ENCODE measurements at regions not wholly inside any gene's neighbourhood (a gene's known extent, or its start where the extent isn't known, plus 50 kb on each side); places are given as distances from the start of the nearest gene placed in this dataset.

- TF ChIP-seq POLR2A (IDR thresholded peaks at IDR 0.05) = no peak
- no peak for TF ChIP-seq CTCF (IDR thresholded peaks at IDR 0.05)
- TF ChIP-seq POLR2AphosphoS5 (IDR thresholded peaks at IDR 0.05) = no peak
- no peak for TF ChIP-seq EP300 (IDR thresholded peaks at IDR 0.05)
Measured at GRCh38 chr9:118423721-118424120, 719.5 kb downstream of the TLR4 start.

All from upper lobe of left lung (tissue), 4 donors.